ENCODE measurements at regions not wholly inside any gene's neighbourhood (a gene's known extent, or its start where the extent isn't known, plus 50 kb on each side); places are given as distances from the start of the nearest gene placed in this dataset.

DNA sequence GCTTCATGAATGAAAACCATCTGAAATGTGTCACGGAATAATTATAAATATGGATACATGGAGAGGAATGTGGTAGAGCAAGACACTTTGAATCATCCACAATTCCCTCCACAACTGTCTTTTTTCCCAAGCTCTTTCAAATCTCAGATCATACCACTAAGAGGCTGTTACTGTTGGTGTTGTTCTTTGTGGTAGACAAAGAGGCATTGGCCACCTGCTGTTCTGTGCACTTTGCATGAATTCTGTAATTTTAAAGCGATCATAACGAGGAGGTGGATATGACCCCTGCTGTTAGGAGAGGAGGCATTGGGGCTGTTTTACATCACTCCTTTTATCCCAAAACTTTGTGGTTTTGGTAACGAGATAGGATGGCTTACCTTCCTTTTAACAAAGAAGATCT, 141.2 kb upstream of the KLF6 start:
- peaks cover under 1% of the 10 kb centered on the region; the same call in 1 of the 2 replicates for H3K27me3 Mint-ChIP-seq (ENCODE audit: low read depth)
- Histone ChIP-seq H3K27me3 (ENCODE audit: insufficient read depth, low read length) (no peaks in the 10 kb centered on the region), H2BK12ac (ENCODE audit: insufficient read length, low read depth, low read length) (no peak overlapping the region), H3K4me2 (ENCODE audit: insufficient read depth, insufficient read length, low read length) (no peak overlapping the region), H2BK20ac (ENCODE audit: low read depth, low read length, poor library complexity, severe bottlenecking) (no peak overlapping the region), H3K14ac (ENCODE audit: insufficient read depth, low read length) (no peak overlapping the region), H2AK5ac (ENCODE audit: insufficient read length, low read length) (no peak overlapping the region), H3K27ac (ENCODE audit: insufficient read length, low read depth, low read length) (no peak overlapping the region), H3K9me3 (ENCODE audit: control insufficient read depth, low read depth, low read length) (no peaks in the 10 kb centered on the region), H2AFZ (ENCODE audit: low read length) (no peak overlapping the region), H4K91ac (ENCODE audit: insufficient read length, low read depth, low read length) (no peak overlapping the region), H2BK5ac (ENCODE audit: insufficient read length, low read length) (no peak overlapping the region), H3K18ac (ENCODE audit: insufficient read length, low read depth, low read length) (no peak overlapping the region), H4K20me1 (ENCODE audit: control insufficient read depth, insufficient read depth, insufficient read length) (no peaks in the 10 kb centered on the region), H2BK15ac (ENCODE audit: low read depth, low read length) (no peak overlapping the region), H4K5ac (ENCODE audit: insufficient read length, low read depth, low read length) (no peak overlapping the region), H3K4ac (ENCODE audit: low read depth, low read length) (no peak overlapping the region), H4K8ac (replicated peaks; ENCODE audit: insufficient read length, low read depth, low read length) (no peak overlapping the region), H3K79me1 (ENCODE audit: insufficient read depth, low read depth, low read length, poor library complexity, severe bottlenecking) (no peaks in the 10 kb centered on the region), H3T11ph (ENCODE audit: low read length) (no peak overlapping the region), H3K56ac (ENCODE audit: insufficient read length, low read depth, low read length) (no peak overlapping the region), H3K9ac (ENCODE audit: extremely low read depth, insufficient read length, low read length) (no peak overlapping the region), H3K79me2 (ENCODE audit: insufficient read depth, low read length) (no peaks in the 10 kb centered on the region), H3K23me2 (ENCODE audit: insufficient read length, low read depth, low read length, poor library complexity, severe bottlenecking) (no peaks in the 10 kb centered on the region), H3K23ac (ENCODE audit: insufficient read length, low read depth, low read length) (no peak overlapping the region), H3K4me1 (ENCODE audit: insufficient read depth, low read length) (no peaks in the 10 kb centered on the region), H2BK120ac (ENCODE audit: low read depth, low read length, poor library complexity, severe bottlenecking) (no peak overlapping the region)
- DNase-seq = no peak
- TF ChIP-seq, protein P1, sequence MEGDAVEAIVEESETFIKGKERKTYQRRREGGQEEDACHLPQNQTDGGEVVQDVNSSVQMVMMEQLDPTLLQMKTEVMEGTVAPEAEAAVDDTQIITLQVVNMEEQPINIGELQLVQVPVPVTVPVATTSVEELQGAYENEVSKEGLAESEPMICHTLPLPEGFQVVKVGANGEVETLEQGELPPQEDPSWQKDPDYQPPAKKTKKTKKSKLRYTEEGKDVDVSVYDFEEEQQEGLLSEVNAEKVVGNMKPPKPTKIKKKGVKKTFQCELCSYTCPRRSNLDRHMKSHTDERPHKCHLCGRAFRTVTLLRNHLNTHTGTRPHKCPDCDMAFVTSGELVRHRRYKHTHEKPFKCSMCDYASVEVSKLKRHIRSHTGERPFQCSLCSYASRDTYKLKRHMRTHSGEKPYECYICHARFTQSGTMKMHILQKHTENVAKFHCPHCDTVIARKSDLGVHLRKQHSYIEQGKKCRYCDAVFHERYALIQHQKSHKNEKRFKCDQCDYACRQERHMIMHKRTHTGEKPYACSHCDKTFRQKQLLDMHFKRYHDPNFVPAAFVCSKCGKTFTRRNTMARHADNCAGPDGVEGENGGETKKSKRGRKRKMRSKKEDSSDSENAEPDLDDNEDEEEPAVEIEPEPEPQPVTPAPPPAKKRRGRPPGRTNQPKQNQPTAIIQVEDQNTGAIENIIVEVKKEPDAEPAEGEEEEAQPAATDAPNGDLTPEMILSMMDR (conservative IDR thresholded peaks at IDR 0.05) = no peak
- H3K27ac Mint-ChIP-seq = no peak overlapping the region
- H3K9me3 Mint-ChIP-seq = no peaks in the 10 kb centered on the region
- no peaks in the 10 kb centered on the region; a peak in 1 of 7 replicates for H3K36me3 Mint-ChIP-seq (ENCODE audit: insufficient read depth in 1 of 3, low read depth in 3 of 3)
- H3K4me1 Mint-ChIP-seq = peaks cover 4% of the 10 kb centered on the region in 2 experiments; a peak in 2 of 4 replicates
- no CpG with 5 or more reads among the region's 4 CpGs for WGBS (ENCODE audit: extremely low coverage, insufficient read length, low lambda C conversion rate)
- no peak overlapping the region for H3K4me3 Mint-ChIP-seq
